AG10803 (cell line): ENCODE measurements at regions not wholly inside any gene's neighbourhood (a gene's known extent, or its start where the extent isn't known, plus 50 kb on each side); places are given as distances from the start of the nearest gene placed in this dataset.
"Not testable (repeated sequence)": the region's sequence is repeated elsewhere in the genome, so short reads cannot be mapped to it uniquely, and the experiment has no call there.

Source experiments
- DNase-seq: peaks from one replicate; pipeline ENCODE4 v3.0.0; 2010; ENCODE audit warnings: low read depth
- H3K4me3 ChIP-seq: 2 replicates; pipeline ENCODE4 v1.5.1; 2011; ENCODE audit warnings: mild to moderate bottlenecking, low read length, control low read depth
- CTCF ChIP-seq: conservative IDR thresholded peaks from 2 replicates; pipeline ENCODE4 v1.5.1; 2011; ENCODE audit warnings: mild to moderate bottlenecking, low read length, control low read depth, inconsistent platforms

DNA sequence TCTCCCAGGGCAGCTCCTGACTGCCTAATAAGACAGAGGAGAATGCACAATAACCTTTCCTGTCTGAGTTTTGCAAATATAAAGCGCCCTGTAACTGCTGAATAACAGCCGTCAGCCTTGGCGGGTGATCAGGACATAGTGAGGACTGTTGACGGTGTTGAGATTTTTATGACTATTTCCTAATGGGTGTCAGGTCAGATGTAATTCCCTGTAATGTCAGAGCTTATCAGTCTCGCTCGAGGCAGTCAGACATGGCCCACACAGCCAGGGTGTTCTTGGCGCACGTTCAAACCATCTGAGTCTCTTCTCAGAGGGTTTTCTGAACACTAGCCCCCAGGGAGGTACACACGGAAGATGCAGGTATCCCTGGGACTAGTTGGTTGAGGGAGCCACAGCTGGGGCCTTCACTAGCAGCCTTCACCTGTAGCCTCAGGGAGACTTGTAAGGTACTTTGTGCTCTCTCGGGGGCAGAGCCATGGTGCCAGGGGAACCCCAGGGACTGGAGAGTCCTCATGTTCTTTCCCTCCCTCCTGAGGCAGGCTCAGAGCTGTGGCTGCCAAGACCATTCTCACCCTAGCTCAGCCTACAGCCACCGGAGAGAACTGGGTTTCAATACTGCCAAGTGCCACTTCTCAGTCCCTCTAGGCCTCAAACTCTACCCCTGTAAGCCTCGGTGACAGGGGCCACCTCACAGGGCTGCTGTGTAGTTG lies 213.1 kb downstream of the UQCRFS1 start:
- no peak for DNase-seq
- TF ChIP-seq CTCF = no peak
- no peak overlapping the region for H3K4me3 ChIP-seq

DNA sequence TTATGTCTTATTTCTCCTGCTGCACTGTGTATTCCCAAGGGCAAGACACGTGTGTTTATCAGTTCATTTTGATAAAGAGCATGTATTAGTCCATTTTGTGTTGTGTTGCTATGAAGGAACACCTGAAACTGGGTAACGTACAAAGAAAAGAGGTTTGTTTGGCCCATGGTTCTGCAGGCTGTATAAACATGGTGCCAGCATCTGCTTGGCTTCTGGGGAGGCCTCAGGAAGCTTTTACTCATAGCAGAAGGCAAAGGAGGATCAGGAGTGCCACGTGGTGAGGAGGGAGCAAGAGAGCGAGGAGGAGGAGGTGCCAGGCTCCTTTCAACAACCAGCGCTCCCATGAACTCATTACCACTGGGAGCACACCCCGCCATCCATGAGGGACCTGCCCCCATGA lies 214.0 kb downstream of the UQCRFS1 start:
- TF ChIP-seq CTCF = no peak
- H3K4me3 ChIP-seq = no peak overlapping the region
- no peak for DNase-seq

GRCh38 chr19:28997866-28998265 lies 215.1 kb downstream of the UQCRFS1 start:
- DNase-seq = not testable (repeated sequence)

DNA sequence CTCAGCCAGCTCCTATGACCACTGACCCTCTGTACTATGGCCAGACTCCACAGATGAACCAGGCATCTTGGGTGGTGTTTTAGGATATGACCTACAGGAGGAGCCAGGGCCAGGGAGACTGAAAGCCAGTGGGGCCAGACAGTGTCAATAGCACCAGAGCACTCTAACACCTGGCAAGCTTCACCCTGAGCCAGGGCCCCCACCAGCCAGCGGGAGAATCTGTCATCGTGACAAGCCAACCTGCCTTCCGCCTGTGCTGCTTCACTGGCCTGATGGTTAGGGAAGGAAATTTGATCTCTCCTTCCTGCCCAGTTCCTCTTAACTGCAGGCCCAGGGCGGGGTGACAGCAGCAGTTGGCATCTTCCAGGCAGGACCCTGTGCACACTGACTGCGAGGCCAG lies 222.4 kb downstream of the UQCRFS1 start:
- no peak overlapping the region for H3K4me3 ChIP-seq
- TF ChIP-seq CTCF = no peak
- DNase-seq = no peak

More at GRCh38 chr19:28997866-28998265, 215.1 kb downstream of the UQCRFS1 start:
- not testable (repeated sequence) for H3K4me3 ChIP-seq

- DNase-seq = no peak
- TF ChIP-seq CTCF = no peak
- H3K4me3 ChIP-seq = no peak overlapping the region
These were observed 223.2 kb downstream of the UQCRFS1 start for GRCh38 chr19:28989739-28990138.

DNA sequence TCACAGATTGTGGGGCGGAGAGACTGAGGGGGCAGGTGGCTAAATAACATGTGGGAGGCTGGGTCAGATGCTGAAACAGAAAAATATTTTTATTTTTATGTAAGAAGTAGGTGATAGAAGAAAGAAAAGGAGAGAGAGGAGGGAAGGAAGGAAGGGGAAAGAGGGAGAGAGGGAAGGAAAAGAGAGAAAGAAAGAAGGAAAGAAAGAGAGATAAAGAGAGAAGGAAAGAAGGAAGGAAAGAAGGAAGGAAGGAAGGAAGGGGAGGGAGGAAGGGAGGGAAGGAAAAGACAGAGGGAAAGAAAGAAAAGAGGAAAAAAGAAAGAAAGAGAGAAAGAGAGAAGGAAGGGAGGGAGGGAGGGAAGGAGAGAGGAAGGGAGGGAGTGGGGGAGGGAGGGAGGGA lies 224.9 kb downstream of the UQCRFS1 start:
- no peak for DNase-seq
- no peak overlapping the region for H3K4me3 ChIP-seq
- no peak for TF ChIP-seq CTCF

- TF ChIP-seq CTCF = no peak
- DNase-seq = no peak
- no peak overlapping the region for H3K4me3 ChIP-seq
These were observed 225.8 kb downstream of the UQCRFS1 start for GRCh38 chr19:28987177-28987576.
